ENCODE measurements at regions not wholly inside any gene's neighbourhood (a gene's known extent, or its start where the extent isn't known, plus 50 kb on each side); places are given as distances from the start of the nearest gene placed in this dataset.
"Not testable (repeated sequence)": the region's sequence is repeated elsewhere in the genome, so short reads cannot be mapped to it uniquely, and the experiment has no call there.

DNA sequence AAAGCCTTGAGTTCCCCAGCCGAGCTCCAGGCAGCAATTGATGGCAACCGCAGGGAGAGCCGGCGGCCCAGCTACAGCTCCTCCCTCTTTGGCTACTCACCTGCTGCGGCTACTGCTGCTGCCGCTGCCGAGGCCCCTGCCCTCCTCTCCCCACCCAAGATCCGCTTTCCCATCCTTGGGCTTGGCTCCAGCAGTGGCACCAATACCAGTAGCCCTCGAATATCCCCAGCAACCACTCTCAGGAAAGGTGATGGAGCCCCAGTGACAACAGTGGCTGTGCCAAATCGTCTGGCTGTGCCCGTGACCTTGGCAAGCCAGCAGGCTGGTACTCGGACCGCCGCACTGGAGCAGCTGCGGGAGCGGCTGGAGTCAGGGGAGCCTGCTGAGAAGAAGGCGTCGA, 298.0 kb upstream of the ADGRL2 start:
- TF ChIP-seq ZFX (IDR thresholded peaks at IDR 0.05; ENCODE audit: borderline replicate concordance); CTCF (IDR thresholded peaks at IDR 0.05): not testable (repeated sequence)
